ENCODE measurements at regions not wholly inside any gene's neighbourhood (a gene's known extent, or its start where the extent isn't known, plus 50 kb on each side); places are given as distances from the start of the nearest gene placed in this dataset.

GRCh38 chr3:23035927-23036640, 167.0 kb upstream of the UBE2E2 start:
- Histone ChIP-seq H3K27ac (ENCODE audit: low read depth, low read length) (no peak overlapping the region), H3K36me3 (ENCODE audit: control insufficient read depth in 1 of 2, insufficient read depth in 2 of 2, low read length in 2 of 2) (no peaks in the 10 kb centered on the region), H3K79me2 (ENCODE audit: insufficient read depth, low read length) (no peaks in the 10 kb centered on the region), H3K27me3 (ENCODE audit: insufficient read depth, low read length) (no peaks in the 10 kb centered on the region), H2AFZ (ENCODE audit: low read depth, low read length, poor library complexity, severe bottlenecking) (no peak overlapping the region), H3K4me2 (ENCODE audit: low read length) (peak overlapping the region; percentile 43), H3K9me2 (ENCODE audit: insufficient read depth) (no peaks in the 10 kb centered on the region), H3K9ac (ENCODE audit: low read length) (no peak overlapping the region), H4K20me1 (ENCODE audit: insufficient read depth) (no peaks in the 10 kb centered on the region; the same call in 1 of the 2 replicates), H3K4me3 (replicated peaks in 1 of 2; ENCODE audit: low read depth in 1 of 2, low read length in 2 of 2) (peak overlapping the region in 1 of 2 experiments; percentile 23; a peak in 1 of 4 replicates), H3K4me1 (ENCODE audit: control insufficient read depth in 1 of 2, insufficient read depth in 2 of 2, low read length in 2 of 2) (no peaks in the 10 kb centered on the region; a peak in 1 of 4 replicates), H3K9me3 (ENCODE audit: control insufficient read depth in 1 of 2, insufficient read depth in 1 of 2, low read depth in 1 of 2, low read length in 2 of 2) (no peaks in the 10 kb centered on the region)
- no peak for DNase-seq (ENCODE audit: low read depth, low spot score)
- RAD21 ChIA-PET (ENCODE audit: low non-redundant PET in 1 of 2, low total read pairs in 2 of 2, uncharacterized antibody in 2 of 2, unreplicated experiment in 2 of 2) = no interaction called here
- TF ChIP-seq POLR2AphosphoS5 (IDR thresholded peaks at IDR 0.05; ENCODE audit: low read depth, low read length) (no peak), RAD21 (IDR thresholded peaks at IDR 0.05; ENCODE audit: low read depth) (no peak), ATF3 (IDR thresholded peaks at IDR 0.05) (no peak), ZFX (IDR thresholded peaks at IDR 0.05) (no peak), ZNF274 (IDR thresholded peaks at IDR 0.05; ENCODE audit: low read depth, low read length) (no peak), CTCF (IDR thresholded peaks at IDR 0.05 in 2 of 3, conservative IDR thresholded peaks at IDR 0.05 in 1 of 3; ENCODE audit: borderline replicate concordance in 1 of 3, insufficient read depth in 1 of 3, low read depth in 2 of 3, low read length in 2 of 3) (no peak), EZH2 (IDR thresholded peaks at IDR 0.05) (no peak), EZH2phosphoT487 (IDR thresholded peaks at IDR 0.05; ENCODE audit: borderline replicate concordance) (no peak), SIN3A (IDR thresholded peaks at IDR 0.05; ENCODE audit: low read depth) (no peak), POLR2A (IDR thresholded peaks at IDR 0.05; ENCODE audit: borderline replicate concordance, extremely low read depth, insufficient read depth, insufficient read length) (no peak), ZBTB33 (IDR thresholded peaks at IDR 0.05; ENCODE audit: extremely low read depth, insufficient replicate concordance, low read length) (no peak), EGR1 (IDR thresholded peaks at IDR 0.05; ENCODE audit: low read depth) (no peak), TCF7L2 (IDR thresholded peaks at IDR 0.05; ENCODE audit: borderline replicate concordance, extremely low read depth, insufficient read depth, insufficient read length) (no peak), JUND (IDR thresholded peaks at IDR 0.05) (no peak), FOSL1 (IDR thresholded peaks at IDR 0.05; ENCODE audit: low read depth) (no peak), MAX (IDR thresholded peaks at IDR 0.05) (no peak), REST (IDR thresholded peaks at IDR 0.05; ENCODE audit: low read depth) (no peak), SP1 (IDR thresholded peaks at IDR 0.05; ENCODE audit: low read depth) (no peak)
- ATAC-seq = no peak
- POLR2A ChIA-PET = no interaction called here
- BruUV-seq (replicated peaks) = no TSS peak
- CTCF ChIA-PET = no interaction called here
- intact Hi-C loops (cut with micrococcal nuclease) = no loop called here
